ENCODE measurements at regions not wholly inside any gene's neighbourhood (a gene's known extent, or its start where the extent isn't known, plus 50 kb on each side); places are given as distances from the start of the nearest gene placed in this dataset.

DNA sequence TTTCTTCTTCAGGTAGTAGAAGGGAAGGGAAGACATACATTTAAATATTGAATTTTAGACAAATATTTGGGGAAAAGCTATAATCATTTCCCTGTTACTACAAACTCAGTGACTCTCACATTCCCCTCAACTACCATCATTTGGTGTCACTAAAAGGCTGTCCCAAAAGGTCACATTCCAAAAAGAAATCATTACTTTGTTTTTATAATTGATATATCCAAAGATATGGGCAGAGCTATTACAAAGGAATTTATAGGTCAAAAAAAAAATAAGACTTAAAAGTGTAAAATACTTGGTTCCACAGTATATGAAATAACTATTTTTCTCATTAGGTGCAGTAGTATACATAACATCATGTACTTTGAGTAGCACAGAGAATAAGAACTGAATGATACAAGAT is 751.4 kb downstream of the KCNA4 start (continued):
- TF ChIP-seq, protein P1, sequence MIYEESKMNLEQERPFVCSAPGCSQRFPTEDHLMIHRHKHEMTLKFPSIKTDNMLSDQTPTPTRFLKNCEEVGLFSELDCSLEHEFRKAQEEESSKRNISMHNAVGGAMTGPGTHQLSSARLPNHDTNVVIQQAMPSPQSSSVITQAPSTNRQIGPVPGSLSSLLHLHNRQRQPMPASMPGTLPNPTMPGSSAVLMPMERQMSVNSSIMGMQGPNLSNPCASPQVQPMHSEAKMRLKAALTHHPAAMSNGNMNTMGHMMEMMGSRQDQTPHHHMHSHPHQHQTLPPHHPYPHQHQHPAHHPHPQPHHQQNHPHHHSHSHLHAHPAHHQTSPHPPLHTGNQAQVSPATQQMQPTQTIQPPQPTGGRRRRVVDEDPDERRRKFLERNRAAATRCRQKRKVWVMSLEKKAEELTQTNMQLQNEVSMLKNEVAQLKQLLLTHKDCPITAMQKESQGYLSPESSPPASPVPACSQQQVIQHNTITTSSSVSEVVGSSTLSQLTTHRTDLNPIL (CRISPR knock-in tag; IDR thresholded peaks at IDR 0.05; ENCODE audit: low read depth): no peak
- TF ChIP-seq ZC3H10 (CRISPR knock-in tag; IDR thresholded peaks at IDR 0.05) (no peak), ZNF70 (CRISPR knock-in tag; IDR thresholded peaks at IDR 0.05) (no peak), TOX (CRISPR knock-in tag; IDR thresholded peaks at IDR 0.05; ENCODE audit: borderline replicate concordance) (no peak), SNAI2 (CRISPR knock-in tag; IDR thresholded peaks at IDR 0.05) (no peak)

DNA sequence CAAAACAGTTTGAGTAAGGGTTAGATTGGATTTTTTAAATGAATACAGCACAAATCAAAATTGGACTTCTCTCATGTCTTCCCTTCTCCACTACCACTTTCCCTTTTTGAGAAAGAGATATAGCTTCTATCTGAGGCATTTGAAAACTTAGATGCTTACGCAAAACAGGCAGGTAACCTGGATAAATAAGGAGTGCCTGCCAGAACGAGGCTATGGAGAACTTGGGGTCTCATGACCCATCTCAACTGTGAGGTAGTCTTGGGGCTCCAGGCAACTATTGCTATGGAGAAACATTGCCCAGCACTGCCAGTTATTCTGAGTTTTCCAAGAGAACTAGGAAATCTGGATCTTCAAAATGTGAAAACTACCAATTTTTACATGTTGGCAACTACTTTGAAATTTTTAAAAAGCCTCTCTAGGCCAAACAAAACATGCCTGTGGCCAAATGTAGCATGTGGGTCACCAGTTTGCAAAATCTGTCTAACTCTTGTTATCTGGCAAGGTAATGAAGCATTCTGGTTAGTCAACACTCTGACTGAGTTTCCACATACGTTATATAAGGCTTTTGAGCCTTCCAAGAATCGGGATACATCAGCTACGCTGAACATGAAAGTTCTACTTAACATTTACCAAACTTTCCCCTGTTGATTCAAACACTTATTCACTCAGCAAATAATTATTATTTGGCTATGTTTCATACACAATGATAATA is 752.7 kb downstream of the KCNA4 start:
- ATAC-seq: no peak
- TF ChIP-seq TCF4 (CRISPR knock-in tag; IDR thresholded peaks at IDR 0.05; ENCODE audit: borderline replicate concordance) (no peak), PPARA (CRISPR knock-in tag; IDR thresholded peaks at IDR 0.05; ENCODE audit: borderline replicate concordance) (no peak), ZNF70 (CRISPR knock-in tag; IDR thresholded peaks at IDR 0.05) (no peak), ZFP30 (CRISPR knock-in tag; IDR thresholded peaks at IDR 0.05) (no peak), ARNTL (CRISPR knock-in tag; IDR thresholded peaks at IDR 0.05; ENCODE audit: borderline replicate concordance, low read depth) (no peak), BACH2 (CRISPR knock-in tag; IDR thresholded peaks at IDR 0.05; ENCODE audit: borderline replicate concordance) (no peak)
- TF ChIP-seq, protein P2, sequence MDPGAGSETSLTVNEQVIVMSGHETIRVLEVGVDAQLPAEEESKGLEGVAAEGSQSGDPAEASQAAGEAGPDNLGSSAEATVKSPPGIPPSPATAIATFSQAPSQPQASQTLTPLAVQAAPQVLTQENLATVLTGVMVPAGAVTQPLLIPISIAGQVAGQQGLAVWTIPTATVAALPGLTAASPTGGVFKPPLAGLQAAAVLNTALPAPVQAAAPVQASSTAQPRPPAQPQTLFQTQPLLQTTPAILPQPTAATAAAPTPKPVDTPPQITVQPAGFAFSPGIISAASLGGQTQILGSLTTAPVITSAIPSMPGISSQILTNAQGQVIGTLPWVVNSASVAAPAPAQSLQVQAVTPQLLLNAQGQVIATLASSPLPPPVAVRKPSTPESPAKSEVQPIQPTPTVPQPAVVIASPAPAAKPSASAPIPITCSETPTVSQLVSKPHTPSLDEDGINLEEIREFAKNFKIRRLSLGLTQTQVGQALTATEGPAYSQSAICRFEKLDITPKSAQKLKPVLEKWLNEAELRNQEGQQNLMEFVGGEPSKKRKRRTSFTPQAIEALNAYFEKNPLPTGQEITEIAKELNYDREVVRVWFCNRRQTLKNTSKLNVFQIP (CRISPR knock-in tag; IDR thresholded peaks at IDR 0.05; ENCODE audit: borderline replicate concordance, low read depth): no peak

DNA sequence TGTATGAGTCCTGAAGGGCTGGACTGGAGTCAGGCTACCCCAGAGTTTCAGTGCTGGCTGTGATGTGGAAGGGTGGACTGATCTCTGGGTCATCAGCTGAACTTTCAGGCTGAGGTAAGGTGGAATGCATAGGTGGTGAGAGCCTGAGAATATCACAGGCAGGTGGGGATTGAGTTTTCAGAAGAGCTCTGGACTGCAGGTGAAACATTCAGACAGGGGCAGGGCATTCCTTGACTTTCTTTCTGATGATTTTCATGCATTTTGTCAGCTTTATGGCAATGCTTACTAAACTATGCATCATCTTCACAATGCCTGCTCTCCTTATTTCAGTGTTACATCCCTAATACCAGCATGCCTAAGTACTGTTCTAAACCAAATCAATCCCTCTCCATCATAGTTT is 755.0 kb downstream of the KCNA4 start:
- TF ChIP-seq OSR1 (CRISPR knock-in tag; IDR thresholded peaks at IDR 0.05) (no peak), ARNTL (CRISPR knock-in tag; IDR thresholded peaks at IDR 0.05; ENCODE audit: borderline replicate concordance, low read depth) (no peak), ZNF70 (CRISPR knock-in tag; IDR thresholded peaks at IDR 0.05) (no peak), ZFP3 (CRISPR knock-in tag; IDR thresholded peaks at IDR 0.05) (no peak), ISL1 (CRISPR knock-in tag; IDR thresholded peaks at IDR 0.05) (no peak), GLIS3 (CRISPR knock-in tag; IDR thresholded peaks at IDR 0.05) (no peak), BACH2 (CRISPR knock-in tag; IDR thresholded peaks at IDR 0.05; ENCODE audit: borderline replicate concordance) (no peak), PPARA (CRISPR knock-in tag; IDR thresholded peaks at IDR 0.05; ENCODE audit: borderline replicate concordance) (no peak), ZC3H10 (CRISPR knock-in tag; IDR thresholded peaks at IDR 0.05) (no peak), ZNF8 (CRISPR knock-in tag; IDR thresholded peaks at IDR 0.05) (no peak), ESRRG (CRISPR knock-in tag; IDR thresholded peaks at IDR 0.05) (no peak), CSDC2 (CRISPR knock-in tag; IDR thresholded peaks at IDR 0.05) (no peak), TOX (CRISPR knock-in tag; IDR thresholded peaks at IDR 0.05; ENCODE audit: borderline replicate concordance) (no peak), RARB (CRISPR knock-in tag; IDR thresholded peaks at IDR 0.05) (no peak), ZNF565 (CRISPR knock-in tag; conservative IDR thresholded peaks at IDR 0.05; ENCODE audit: low read depth) (no peak)
- TF ChIP-seq, protein P3, sequence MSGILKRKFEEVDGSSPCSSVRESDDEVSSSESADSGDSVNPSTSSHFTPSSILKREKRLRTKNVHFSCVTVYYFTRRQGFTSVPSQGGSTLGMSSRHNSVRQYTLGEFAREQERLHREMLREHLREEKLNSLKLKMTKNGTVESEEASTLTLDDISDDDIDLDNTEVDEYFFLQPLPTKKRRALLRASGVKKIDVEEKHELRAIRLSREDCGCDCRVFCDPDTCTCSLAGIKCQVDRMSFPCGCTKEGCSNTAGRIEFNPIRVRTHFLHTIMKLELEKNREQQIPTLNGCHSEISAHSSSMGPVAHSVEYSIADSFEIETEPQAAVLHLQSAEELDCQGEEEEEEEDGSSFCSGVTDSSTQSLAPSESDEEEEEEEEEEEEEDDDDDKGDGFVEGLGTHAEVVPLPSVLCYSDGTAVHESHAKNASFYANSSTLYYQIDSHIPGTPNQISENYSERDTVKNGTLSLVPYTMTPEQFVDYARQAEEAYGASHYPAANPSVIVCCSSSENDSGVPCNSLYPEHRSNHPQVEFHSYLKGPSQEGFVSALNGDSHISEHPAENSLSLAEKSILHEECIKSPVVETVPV (CRISPR knock-in tag; IDR thresholded peaks at IDR 0.05): no peak
- TF ChIP-seq, protein P4, sequence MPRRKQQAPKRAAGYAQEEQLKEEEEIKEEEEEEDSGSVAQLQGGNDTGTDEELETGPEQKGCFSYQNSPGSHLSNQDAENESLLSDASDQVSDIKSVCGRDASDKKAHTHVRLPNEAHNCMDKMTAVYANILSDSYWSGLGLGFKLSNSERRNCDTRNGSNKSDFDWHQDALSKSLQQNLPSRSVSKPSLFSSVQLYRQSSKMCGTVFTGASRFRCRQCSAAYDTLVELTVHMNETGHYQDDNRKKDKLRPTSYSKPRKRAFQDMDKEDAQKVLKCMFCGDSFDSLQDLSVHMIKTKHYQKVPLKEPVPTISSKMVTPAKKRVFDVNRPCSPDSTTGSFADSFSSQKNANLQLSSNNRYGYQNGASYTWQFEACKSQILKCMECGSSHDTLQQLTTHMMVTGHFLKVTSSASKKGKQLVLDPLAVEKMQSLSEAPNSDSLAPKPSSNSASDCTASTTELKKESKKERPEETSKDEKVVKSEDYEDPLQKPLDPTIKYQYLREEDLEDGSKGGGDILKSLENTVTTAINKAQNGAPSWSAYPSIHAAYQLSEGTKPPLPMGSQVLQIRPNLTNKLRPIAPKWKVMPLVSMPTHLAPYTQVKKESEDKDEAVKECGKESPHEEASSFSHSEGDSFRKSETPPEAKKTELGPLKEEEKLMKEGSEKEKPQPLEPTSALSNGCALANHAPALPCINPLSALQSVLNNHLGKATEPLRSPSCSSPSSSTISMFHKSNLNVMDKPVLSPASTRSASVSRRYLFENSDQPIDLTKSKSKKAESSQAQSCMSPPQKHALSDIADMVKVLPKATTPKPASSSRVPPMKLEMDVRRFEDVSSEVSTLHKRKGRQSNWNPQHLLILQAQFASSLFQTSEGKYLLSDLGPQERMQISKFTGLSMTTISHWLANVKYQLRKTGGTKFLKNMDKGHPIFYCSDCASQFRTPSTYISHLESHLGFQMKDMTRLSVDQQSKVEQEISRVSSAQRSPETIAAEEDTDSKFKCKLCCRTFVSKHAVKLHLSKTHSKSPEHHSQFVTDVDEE (CRISPR knock-in tag; IDR thresholded peaks at IDR 0.05): no peak
- TF ChIP-seq, protein P1 (CRISPR knock-in tag; IDR thresholded peaks at IDR 0.05; ENCODE audit: low read depth): no peak
- TF ChIP-seq, protein P2 (CRISPR knock-in tag; IDR thresholded peaks at IDR 0.05; ENCODE audit: borderline replicate concordance, low read depth): no peak
- ATAC-seq: no peak
